Stomach (tissue), 8 donors: ENCODE measurements at regions not wholly inside any gene's neighbourhood (a gene's known extent, or its start where the extent isn't known, plus 50 kb on each side); places are given as distances from the start of the nearest gene placed in this dataset.

Source experiments
- DNase-seq, 2 donors: peaks; one replicate each; pipeline versions ENCODE4 v3.0.0 to v3.0.0-alpha.2; 2013 to 2019
- H3K27ac ChIP-seq, 5 donors: fragments of 200-600 bp in 4 of 5; sonication (generic) in 4 of 5; one replicate each; pipeline ENCODE4 v1.5.1; 2013 to 2019; ENCODE audit warnings: mild to moderate bottlenecking in 1 of 5, moderate library complexity in 1 of 5
- H3K27me3 ChIP-seq, 3 donors: fragments of 200-600 bp; sonication (generic); one replicate each; pipeline ENCODE4 v1.5.1; 2017 to 2019; ENCODE audit warnings: mixed run types in 1 of 3
- H3K36me3 ChIP-seq, 4 donors: fragments of 200-600 bp; sonication (generic); 1 replicate in 3 of 4; 2 replicates in 1 of 4; pipeline ENCODE4 v1.5.1; 2016 to 2019
- H3K4me1 ChIP-seq, 4 donors: fragments of 200-600 bp; sonication (generic); one replicate each; pipeline ENCODE4 v1.5.1; 2016 to 2019
- H3K4me3 ChIP-seq, 4 donors: fragments of 200-600 bp; sonication (generic) in 3 of 4; one replicate each; pipeline ENCODE4 v1.5.1; 2016 to 2019; ENCODE audit warnings: mild to moderate bottlenecking in 1 of 4
- H3K9me3 ChIP-seq, 4 donors: fragments of 200-600 bp; sonication (generic); one replicate each; pipeline ENCODE4 v1.5.1; 2016 to 2019
- CTCF ChIP-seq, 7 experiments: fragments of 450-650 bp in 4 of 7; fragments of 200-600 bp in 3 of 7; sonication (generic) in 3 of 7; IDR thresholded peaks; one replicate each; pipeline ENCODE4 v1.5.1; 2016 to 2019; ENCODE audit warnings: antibody characterized with exemption in 7 of 7, control low read depth in 2 of 7, mild to moderate bottlenecking in 1 of 7
- EP300 ChIP-seq: sonication (generic); formaldehyde crosslinking; IDR thresholded peaks from one replicate; pipeline ENCODE4 v1.6.1; 2017; ENCODE audit warnings: antibody characterized with exemption
- POLR2A ChIP-seq, 4 donors: fragments of 450-650 bp; IDR thresholded peaks; one replicate each; pipeline ENCODE4 v1.6.1; 2016; ENCODE audit warnings: antibody characterized with exemption in 4 of 4, control low read depth in 2 of 4, mild to moderate bottlenecking in 1 of 4, moderate library complexity in 1 of 4
- POLR2AphosphoS5 ChIP-seq, 3 donors: sonication (generic); formaldehyde crosslinking; IDR thresholded peaks; one replicate each; pipeline ENCODE4 v1.6.1; 2016; ENCODE audit warnings: antibody characterized with exemption in 3 of 3
- WGBS, 5 donors: extraction: QIAGEN DNeasy Blood & Tissue Kit in 3 of 5; methylation state at CpG; one replicate each; pipeline versions ENCODE4 v1.1.5 to v1.1.7; 2013 to 2018; 5-methylcytosine and 5-hydroxymethylcytosine counted together
- intact Hi-C: fragments of 100-400 bp; cut with DNase I; formaldehyde crosslinking; loops from one replicate; pipeline ENCODE4 v1.15.1; 2023; ENCODE audit warnings: low total_unique reads
- donor health status: healthy with polysubstance abuse.
- donor health status: Bipolar disorder and iron deficiency.
- donor health status: healthy.

GRCh38 chr13:89361909-89362308 lies 1690.7 kb downstream of the SLITRK5 start:
- TF ChIP-seq EP300 = no peak
- TF ChIP-seq CTCF (IDR thresholded peaks at IDR 0.05) = no peak
- no peak for TF ChIP-seq POLR2AphosphoS5 (IDR thresholded peaks at IDR 0.05)
- no peak for TF ChIP-seq POLR2A (IDR thresholded peaks at IDR 0.05)
- Histone ChIP-seq H3K27me3 (no peaks in the 10 kb centered on the region), H3K36me3 (no peaks in the 10 kb centered on the region), H3K4me3 (no peak overlapping the region), H3K4me1 (no peaks in the 10 kb centered on the region), H3K27ac (no peak overlapping the region), H3K9me3 (peaks cover 0 to 9% (median 0%) of the 10 kb centered on the region in 4 donors)
- 83 to 91% (median 89%) methylated on average over 4 of the region's 4 CpGs for WGBS, 5 donors
- intact Hi-C loops = no loop called here
- no peak for DNase-seq

- no peaks in the 10 kb centered on the region for H3K27me3 ChIP-seq
- no peak overlapping the region for H3K4me3 ChIP-seq
- no peak for DNase-seq
- peaks cover 0 to 9% (median 0%) of the 10 kb centered on the region in 4 donors for H3K9me3 ChIP-seq
- TF ChIP-seq CTCF (IDR thresholded peaks at IDR 0.05) (no peak), POLR2AphosphoS5 (IDR thresholded peaks at IDR 0.05) (no peak), POLR2A (IDR thresholded peaks at IDR 0.05) (no peak), EP300 (no peak)
- 90 to 95% (median 93%) methylated on average over 35 to 41 of the region's 41 CpGs for WGBS, 5 donors
- no peaks in the 10 kb centered on the region for H3K36me3 ChIP-seq
- no peaks in the 10 kb centered on the region for H3K4me1 ChIP-seq
- no peak overlapping the region for H3K27ac ChIP-seq
- intact Hi-C loops = no loop called here
These were observed 1692.0 kb downstream of the SLITRK5 start for GRCh38 chr13:89363144-89363543.

- TF ChIP-seq POLR2A (IDR thresholded peaks at IDR 0.05) (no peak), CTCF (IDR thresholded peaks at IDR 0.05) (no peak), POLR2AphosphoS5 (IDR thresholded peaks at IDR 0.05) (no peak), EP300 (no peak)
- no peaks in the 10 kb centered on the region for H3K36me3 ChIP-seq
- H3K4me1 ChIP-seq = peaks cover 0 to 9% (median 4%) of the 10 kb centered on the region in 4 donors
- intact Hi-C loops = no loop called here
- no peaks in the 10 kb centered on the region for H3K27me3 ChIP-seq
- no peaks in the 10 kb centered on the region for H3K9me3 ChIP-seq
- H3K27ac ChIP-seq = no peak overlapping the region
- 47 to 59% (median 48%) methylated on average over 3 of the region's 3 CpGs for WGBS, 5 donors
- no peak for DNase-seq
- no peak overlapping the region for H3K4me3 ChIP-seq
These were observed 1701.0 kb downstream of the SLITRK5 start for GRCh38 chr13:89372193-89372592.

- no peaks in the 10 kb centered on the region for H3K27me3 ChIP-seq
- H3K4me3 ChIP-seq = no peak overlapping the region
- peak in 1 of 2 donors; percentile 81 for DNase-seq
- intact Hi-C loops = no loop called here
- no peaks in the 10 kb centered on the region for H3K36me3 ChIP-seq
- TF ChIP-seq POLR2AphosphoS5 (IDR thresholded peaks at IDR 0.05) (no peak), CTCF (IDR thresholded peaks at IDR 0.05) (no peak), EP300 (no peak), POLR2A (IDR thresholded peaks at IDR 0.05) (no peak)
- H3K27ac ChIP-seq = no peak overlapping the region
- 16 to 26% (median 21%) methylated on average over 2 of the region's 2 CpGs for WGBS, 5 donors
- H3K4me1 ChIP-seq = peaks cover 0 to 27% (median 5%) of the 10 kb centered on the region in 4 donors
- H3K9me3 ChIP-seq = no peaks in the 10 kb centered on the region
These were observed 1704.7 kb downstream of the SLITRK5 start for GRCh38 chr13:89375839-89376238.
